Mesothelial cell of epicardium (in vitro differentiated cells): ENCODE measurements at regions not wholly inside any gene's neighbourhood (a gene's known extent, or its start where the extent isn't known, plus 50 kb on each side); places are given as distances from the start of the nearest gene placed in this dataset.

ENCODE experiments used
- DNase-seq, 2 experiments: peaks; one replicate each; pipeline ENCODE4 v3.0.0; 2021; ENCODE audit warnings: low spot score in 2 of 2; ENCODE audit not compliant: unreplicated experiment in 2 of 2
- H3K27ac Mint-ChIP-seq: 2 replicates; pipeline ENCODE4 v1.8.0; 2021; ENCODE audit warnings: mixed read lengths
- H3K27me3 Mint-ChIP-seq: 2 replicates; pipeline ENCODE4 v1.8.0; 2021; ENCODE audit warnings: low read depth, mixed read lengths
- H3K36me3 Mint-ChIP-seq: 2 replicates; pipeline ENCODE4 v1.8.0; 2021; ENCODE audit warnings: mixed read lengths
- H3K4me1 Mint-ChIP-seq: 2 replicates; pipeline ENCODE4 v1.8.0; 2021; ENCODE audit warnings: mixed read lengths
- H3K4me3 Mint-ChIP-seq: 2 replicates; pipeline ENCODE4 v1.8.0; 2021; ENCODE audit warnings: mild to moderate bottlenecking, moderate library complexity, mixed read lengths
- H3K9me3 Mint-ChIP-seq: 2 replicates; pipeline ENCODE4 v1.8.0; 2021; ENCODE audit warnings: mixed read lengths
- TF ChIP-seq, protein P1 (sequence below): fragments of 200-600 bp; sonication (generic); IDR thresholded peaks from one replicate; pipeline ENCODE4 v1.5.0; 2021; ENCODE audit warnings: antibody characterized with exemption; ENCODE audit not compliant: unreplicated experiment

DNA sequence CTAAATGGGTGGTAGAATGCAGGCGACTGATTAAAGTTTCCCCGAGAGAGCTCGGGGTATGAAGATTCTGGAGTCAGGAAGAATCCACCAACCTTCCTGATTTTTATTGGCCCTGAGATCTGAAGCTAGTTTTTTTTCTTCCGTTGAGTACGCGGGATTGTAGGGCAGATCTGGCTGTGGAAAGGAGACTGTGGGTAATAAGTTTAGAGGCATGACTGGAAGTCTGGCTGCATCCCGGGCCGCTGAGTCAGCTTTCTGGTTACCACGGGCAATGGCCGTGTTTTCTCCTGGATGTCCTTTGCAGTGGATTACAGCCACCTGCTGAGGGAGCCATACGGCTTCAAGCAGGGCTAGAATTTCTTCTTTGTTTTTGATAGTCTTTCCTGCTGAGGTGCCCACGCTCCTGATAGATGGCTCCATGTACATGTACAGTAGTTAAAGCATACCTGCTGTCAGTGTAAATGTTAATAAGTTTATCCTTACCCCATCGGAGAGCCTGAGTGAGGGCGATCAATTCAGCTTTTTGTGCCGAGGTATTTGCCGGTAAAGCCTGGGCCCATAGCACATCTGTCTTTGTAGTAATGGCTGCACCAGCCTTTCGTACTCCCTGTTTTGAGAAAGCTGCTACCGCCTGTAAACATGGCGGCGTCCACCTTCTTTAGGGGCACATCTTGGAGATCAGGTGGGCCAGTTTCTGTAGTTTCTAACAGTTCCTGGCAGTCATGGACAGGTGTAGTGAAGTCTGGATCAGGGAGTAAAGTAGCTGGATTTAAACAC, 154.0 kb downstream of the TRIM27 start:
- H3K4me1 Mint-ChIP-seq = peaks cover 6% of the 10 kb centered on the region
- H3K27ac Mint-ChIP-seq = no peak overlapping the region
- TF ChIP-seq, protein P1, sequence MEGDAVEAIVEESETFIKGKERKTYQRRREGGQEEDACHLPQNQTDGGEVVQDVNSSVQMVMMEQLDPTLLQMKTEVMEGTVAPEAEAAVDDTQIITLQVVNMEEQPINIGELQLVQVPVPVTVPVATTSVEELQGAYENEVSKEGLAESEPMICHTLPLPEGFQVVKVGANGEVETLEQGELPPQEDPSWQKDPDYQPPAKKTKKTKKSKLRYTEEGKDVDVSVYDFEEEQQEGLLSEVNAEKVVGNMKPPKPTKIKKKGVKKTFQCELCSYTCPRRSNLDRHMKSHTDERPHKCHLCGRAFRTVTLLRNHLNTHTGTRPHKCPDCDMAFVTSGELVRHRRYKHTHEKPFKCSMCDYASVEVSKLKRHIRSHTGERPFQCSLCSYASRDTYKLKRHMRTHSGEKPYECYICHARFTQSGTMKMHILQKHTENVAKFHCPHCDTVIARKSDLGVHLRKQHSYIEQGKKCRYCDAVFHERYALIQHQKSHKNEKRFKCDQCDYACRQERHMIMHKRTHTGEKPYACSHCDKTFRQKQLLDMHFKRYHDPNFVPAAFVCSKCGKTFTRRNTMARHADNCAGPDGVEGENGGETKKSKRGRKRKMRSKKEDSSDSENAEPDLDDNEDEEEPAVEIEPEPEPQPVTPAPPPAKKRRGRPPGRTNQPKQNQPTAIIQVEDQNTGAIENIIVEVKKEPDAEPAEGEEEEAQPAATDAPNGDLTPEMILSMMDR = no peak
- no peaks in the 10 kb centered on the region for H3K9me3 Mint-ChIP-seq
- no peak for DNase-seq
- no peaks in the 10 kb centered on the region for H3K36me3 Mint-ChIP-seq
- H3K27me3 Mint-ChIP-seq = peaks cover 100% of the 10 kb centered on the region
- no peak overlapping the region for H3K4me3 Mint-ChIP-seq

DNA sequence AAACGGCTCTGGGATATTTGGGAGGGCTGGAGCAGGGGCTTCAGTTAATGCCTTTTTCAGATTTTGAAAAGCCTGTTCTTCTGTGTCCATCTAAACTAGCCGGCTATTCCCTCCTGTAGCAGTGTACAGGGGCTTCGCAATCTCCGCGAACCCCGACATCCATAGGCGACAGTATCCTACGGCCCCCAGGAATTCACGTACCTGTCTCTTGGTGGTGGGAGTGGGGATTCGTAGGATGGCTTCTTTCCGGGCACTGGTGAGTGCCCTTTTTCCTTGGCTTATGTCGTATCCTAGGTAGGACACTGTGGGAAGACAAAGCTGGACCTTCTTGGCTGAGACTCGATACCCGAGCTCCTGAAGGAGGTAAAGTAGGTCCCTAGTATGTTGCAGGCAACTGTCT, 153.1 kb downstream of the TRIM27 start:
- H3K9me3 Mint-ChIP-seq = no peaks in the 10 kb centered on the region
- H3K27ac Mint-ChIP-seq = no peak overlapping the region
- H3K4me3 Mint-ChIP-seq = no peak overlapping the region
- H3K4me1 Mint-ChIP-seq = peaks cover 6% of the 10 kb centered on the region
- DNase-seq = no peak
- TF ChIP-seq, protein P1 = no peak
- no peaks in the 10 kb centered on the region for H3K36me3 Mint-ChIP-seq
- peaks cover 100% of the 10 kb centered on the region for H3K27me3 Mint-ChIP-seq

DNA sequence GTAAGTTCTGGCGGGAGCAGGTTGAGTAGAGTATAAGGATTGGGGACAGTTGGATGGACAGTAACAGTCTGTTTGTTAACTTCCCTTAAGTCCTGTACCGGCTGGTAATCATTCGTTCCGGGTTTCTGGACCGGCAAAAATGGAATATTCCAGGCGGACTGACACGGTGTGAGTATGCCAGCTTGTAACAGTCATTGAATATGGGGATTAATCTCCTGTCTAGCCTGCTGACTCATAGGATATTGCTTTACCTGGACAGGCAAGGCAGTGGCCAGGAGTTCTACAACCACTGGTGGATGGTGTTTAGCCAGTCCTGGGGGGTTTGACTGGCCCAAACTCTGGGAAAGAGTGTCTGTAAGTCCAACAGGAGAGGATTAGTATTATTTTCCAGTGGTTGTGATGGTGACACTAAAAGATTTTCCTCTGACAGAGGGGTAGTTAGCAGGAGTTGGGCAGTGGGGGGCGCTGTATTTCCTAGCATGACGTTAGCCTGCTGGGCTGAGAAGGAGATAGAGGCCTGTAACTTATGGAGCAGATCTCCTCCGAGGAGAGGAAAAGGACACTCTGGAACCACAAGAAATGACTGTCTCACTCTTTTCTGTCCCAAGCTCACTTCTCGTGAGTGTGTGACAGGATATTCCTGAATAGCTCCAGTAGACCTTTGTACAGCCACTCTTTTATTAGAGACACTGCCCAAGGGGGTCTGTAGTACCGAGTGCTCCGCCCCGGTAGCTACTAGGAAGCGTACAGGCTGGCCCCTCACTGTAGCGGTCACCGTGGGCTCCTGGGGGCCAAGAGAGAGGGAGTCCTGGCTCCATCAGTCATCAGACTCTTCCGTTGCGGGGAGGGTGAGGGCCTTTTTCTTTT, 152.2 kb downstream of the TRIM27 start:
- Mint-ChIP-seq H3K36me3 (no peaks in the 10 kb centered on the region), H3K27me3 (peaks cover 100% of the 10 kb centered on the region), H3K4me1 (peaks cover 5% of the 10 kb centered on the region), H3K4me3 (no peak overlapping the region), H3K9me3 (no peaks in the 10 kb centered on the region), H3K27ac (no peak overlapping the region)
- no peak for DNase-seq
- TF ChIP-seq, protein P1 = no peak

DNA sequence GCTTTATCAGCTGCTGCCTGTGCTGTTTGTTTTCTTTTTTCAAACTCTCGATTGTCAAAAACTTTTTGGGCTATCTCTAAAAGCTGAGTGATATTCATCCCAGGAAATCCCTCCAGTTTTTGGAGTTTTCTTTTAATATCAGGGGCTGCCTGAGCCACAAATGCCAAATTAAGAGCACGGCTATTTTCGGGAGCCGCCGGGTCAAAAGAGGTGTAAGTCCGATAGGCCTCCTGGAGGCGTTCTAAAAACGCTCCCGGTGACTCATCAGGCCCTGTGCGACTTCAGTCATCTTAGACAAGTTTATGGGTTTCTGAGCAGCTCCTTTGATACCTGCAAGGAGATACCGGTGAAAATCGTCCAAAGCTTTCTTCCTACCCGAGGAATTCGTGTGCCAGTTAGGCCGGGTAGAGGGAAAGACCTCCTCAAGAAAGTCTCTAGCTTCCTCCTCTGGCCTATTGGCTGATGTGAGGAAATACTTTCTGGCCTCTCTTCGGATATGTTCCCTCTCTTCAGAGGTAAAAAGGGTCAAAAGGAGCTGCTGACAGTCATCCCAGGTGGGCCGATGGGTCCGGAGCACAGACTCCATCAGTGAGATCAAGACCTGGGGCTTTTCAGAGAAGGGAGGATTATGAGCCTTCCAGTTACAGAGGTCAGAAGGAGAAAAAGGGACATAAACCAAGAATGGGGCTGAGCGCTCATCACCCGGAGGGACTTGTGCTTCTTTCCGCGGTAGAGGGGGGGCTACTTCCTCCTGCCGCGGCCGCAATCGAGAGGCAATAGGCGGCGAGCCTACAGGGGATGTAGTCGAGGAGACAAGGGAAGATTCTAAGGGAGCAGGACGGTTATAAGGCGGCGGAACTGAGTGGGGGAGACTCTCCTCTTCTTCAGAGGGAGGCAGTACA, 151.1 kb downstream of the TRIM27 start:
- TF ChIP-seq, protein P1 = no peak
- Mint-ChIP-seq H3K4me1 (peaks cover 5% of the 10 kb centered on the region), H3K27me3 (peaks cover 100% of the 10 kb centered on the region), H3K27ac (no peak overlapping the region), H3K4me3 (peak overlapping the region; percentile 45), H3K36me3 (no peaks in the 10 kb centered on the region), H3K9me3 (no peaks in the 10 kb centered on the region)
- no peak for DNase-seq

DNA sequence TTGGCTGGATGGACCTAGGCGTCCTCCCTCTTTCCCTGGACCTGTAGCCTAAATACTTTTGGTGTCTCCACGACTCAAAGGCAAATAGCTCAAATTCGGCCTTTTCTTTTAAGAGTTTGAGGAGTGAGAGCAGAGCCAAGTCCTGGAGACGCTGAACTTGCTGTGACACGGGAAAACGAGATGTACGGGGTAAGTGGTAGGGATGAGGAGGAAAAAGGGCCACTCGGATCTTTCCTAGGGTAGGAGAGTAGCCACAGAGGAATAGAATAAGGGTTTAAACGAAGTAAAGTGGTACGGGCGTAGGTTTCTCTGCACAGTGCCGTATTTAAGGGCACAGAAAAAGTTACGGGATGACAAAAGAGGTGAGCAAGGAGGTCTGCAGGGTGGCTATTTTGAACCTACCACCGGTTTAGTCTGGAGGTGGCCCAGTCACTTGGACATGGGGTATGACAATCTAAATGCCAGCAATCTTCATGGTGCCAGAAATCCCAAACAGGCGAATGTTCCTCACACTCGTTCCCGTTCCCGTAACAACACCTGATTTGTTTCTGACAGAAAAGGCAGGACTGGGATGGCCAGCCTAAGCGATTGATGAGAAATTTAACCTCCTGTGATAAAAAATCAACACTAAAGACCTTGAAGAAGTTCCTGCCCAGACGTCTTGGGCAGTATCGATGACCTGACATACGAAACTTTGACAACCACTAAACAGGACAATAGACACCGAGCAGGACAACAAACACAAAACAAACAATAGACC, 149.3 kb downstream of the TRIM27 start:
- Mint-ChIP-seq H3K9me3 (no peaks in the 10 kb centered on the region), H3K27me3 (peaks cover 99% of the 10 kb centered on the region), H3K36me3 (no peaks in the 10 kb centered on the region), H3K4me3 (no peak overlapping the region), H3K27ac (no peak overlapping the region), H3K4me1 (peaks cover 5% of the 10 kb centered on the region)
- DNase-seq = no peak
- TF ChIP-seq, protein P1 = no peak
